Loucy (cell line): ENCODE measurements at regions not wholly inside any gene's neighbourhood (a gene's known extent, or its start where the extent isn't known, plus 50 kb on each side); places are given as distances from the start of the nearest gene placed in this dataset.

Source experiments
- CTCF ChIP-seq: fragments of 200-600 bp; sonication (generic); conservative IDR thresholded peaks from 2 replicates; pipeline ENCODE4 v1.5.1; 2014; ENCODE audit warnings: mild to moderate bottlenecking, antibody characterized with exemption, low read length
- EZH2phosphoT487 ChIP-seq: fragments of 200-600 bp; IDR thresholded peaks from 2 replicates; pipeline ENCODE4 v1.6.1; 2018; ENCODE audit warnings: antibody characterized with exemption, mild to moderate bottlenecking, moderate library complexity, borderline replicate concordance

GRCh38 chr3:126285369-126285768 is 71.8 kb downstream of the KLF15 start:
- TF ChIP-seq CTCF (no peak), EZH2phosphoT487 (no peak)
